NCI-H2029 treated with DMSO at 0.1 percent for 48 hours (cell line): ENCODE measurements at regions not wholly inside any gene's neighbourhood (a gene's known extent, or its start where the extent isn't known, plus 50 kb on each side); places are given as distances from the start of the nearest gene placed in this dataset.

Experiments
- DNase-seq: peaks from one replicate; lab custom pipeline; 2025; lab: John Stamatoyannopoulos, UW

DNA sequence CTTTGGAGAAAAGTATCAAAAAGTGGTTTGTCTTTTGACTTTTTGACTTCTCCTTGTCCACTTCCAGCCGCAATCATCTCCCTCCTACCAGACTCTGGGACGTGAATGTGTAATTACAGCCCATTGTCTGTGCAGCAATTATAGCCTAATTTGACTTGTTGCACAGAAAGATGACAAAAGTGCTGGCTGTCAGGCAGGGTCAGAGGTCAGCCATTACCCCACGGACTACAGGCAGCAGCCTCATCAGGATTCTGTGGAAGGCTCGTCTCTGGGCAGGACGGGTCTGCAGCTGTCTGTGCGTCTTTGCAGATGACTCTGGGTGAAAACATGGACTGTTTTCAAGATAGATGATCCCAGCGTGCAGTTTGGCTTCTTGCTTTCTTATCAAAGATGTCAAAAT is 102.2 kb upstream of the EDNRB start:
- no peak for DNase-seq

DNA sequence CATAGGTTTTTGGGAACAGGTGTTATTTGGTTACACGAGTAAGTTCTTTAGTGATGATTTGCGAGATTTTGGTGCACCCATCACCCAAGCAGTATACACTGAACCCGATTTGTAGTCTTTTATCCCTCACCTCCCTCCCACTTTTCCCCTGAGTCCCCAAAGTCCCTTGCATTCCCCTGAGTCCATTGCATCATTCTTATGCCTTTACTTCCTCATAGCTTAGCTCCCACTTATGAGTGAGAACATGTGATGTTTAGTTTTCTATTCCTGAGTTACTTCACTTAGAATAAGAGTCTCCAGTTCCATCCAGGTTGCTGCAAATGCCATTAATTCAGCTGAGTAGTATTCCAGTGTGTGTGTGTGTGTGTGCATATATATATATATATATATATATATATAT is 97.2 kb upstream of the EDNRB start:
- DNase-seq, result no peak

DNA sequence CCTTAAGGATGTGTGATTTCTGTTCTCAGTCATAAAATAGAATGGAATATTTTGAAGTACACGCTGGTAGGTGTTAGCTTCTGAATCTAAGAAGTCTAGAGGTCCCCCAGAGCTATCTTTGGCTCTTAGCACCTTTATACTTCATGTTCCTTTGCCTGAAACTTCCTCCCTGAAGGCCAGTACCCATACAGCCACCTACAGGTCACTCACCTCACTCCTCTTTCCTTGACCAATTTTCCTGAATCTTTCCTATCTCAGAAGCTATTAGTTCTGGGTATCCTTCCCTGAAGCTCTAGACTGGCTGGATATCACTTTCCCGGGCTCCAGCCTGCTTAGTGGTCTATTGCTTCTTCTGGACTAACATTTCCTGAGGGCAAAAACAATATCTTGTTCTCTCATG is 93.4 kb upstream of the EDNRB start:
- DNase-seq, result no peak

DNA sequence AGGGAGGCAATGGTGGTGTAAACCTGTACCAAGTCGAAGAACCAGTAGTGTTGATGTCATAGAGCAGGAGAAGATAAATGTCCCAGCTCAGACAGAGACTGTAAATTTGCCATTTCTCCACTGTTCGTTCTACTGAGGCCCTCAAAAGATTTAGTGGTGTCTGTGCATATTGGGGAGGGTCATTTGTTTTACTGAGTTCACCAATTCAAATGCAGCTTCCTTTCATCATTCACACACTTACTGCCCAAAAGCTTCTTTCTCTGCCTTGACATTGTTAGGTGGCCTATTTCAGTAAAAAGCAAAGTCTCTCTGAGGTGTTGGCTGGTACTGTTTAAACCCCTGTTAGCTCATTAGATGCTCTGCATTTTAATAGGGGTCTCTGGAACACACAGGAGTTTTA is 86.2 kb upstream of the EDNRB start:
- DNase-seq, result no peak

DNA sequence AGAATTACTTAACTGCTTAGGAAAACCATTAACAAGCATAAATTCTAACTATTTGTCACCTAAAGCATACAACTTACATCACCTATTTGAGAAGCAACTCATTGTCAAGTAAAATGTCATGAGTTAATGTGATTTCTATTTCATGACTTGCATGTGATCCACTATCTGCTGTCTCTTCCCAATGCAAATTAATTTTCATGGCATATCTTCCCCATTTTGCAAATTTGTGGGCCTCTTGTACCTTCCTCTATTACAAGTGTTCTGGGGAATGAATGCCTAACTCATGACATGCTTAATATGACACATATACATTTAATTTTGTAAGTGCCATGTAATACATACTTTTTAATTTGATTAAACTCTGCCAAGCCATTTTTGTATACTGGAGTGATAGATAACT is 81.1 kb upstream of the EDNRB start:
- DNase-seq, result no peak

DNA sequence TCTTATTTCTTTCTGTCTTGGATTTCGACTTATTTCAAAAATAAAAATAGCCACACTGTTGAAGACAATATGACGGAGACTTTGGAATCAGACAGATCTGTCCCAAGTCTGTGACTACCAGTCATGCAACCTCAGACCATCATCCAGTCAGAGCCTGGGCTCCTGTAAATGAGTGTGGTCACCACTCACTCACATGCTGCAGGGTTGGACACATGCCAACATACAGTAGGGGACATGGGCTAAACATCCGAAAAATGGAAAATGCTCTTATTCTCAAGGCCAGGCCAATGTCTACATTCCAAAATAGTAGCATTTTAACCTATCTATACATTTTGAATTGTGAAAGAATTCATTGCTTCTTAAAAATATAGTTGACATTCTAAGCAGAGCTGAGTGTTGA is 75.5 kb upstream of the EDNRB start:
- DNase-seq, result no peak

DNA sequence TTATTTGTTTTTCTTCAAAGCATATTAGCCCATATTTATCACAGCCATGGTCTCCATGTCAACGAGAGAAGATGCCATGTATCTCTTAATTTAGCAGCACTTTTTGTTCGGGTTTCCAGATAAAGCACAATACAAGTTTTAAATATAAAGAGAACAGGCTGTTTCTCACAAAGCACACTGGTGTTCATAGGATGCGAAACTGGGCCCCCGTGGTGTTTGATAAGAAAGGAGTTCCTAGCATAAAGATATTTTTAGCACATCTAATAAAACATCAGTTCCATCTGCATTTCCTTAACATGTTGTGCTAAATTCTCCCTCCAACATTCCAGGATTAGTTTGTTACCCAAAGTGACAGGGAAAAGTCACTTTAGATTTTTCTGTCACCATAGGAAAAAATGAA is 72.4 kb upstream of the EDNRB start:
- DNase-seq, result no peak

DNA sequence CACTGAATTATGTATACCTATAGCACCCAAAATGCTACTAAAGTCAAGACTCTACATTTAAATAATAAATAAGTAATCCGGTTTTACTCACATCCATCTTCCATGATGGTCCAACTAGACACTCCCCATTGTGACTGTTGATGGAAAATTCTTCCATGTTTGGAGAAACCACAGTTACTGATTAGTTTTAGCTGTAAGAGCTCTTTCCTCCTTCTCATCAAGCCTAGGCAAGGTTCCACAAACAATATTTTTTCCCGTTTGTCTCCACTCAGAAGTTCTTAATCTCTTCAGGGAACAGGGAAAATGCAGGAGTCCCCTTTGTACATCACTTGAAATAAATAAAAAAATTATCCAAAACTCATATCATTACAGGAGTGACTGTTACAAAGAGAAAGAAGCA is 70.7 kb upstream of the EDNRB start:
- DNase-seq, result no peak

DNA sequence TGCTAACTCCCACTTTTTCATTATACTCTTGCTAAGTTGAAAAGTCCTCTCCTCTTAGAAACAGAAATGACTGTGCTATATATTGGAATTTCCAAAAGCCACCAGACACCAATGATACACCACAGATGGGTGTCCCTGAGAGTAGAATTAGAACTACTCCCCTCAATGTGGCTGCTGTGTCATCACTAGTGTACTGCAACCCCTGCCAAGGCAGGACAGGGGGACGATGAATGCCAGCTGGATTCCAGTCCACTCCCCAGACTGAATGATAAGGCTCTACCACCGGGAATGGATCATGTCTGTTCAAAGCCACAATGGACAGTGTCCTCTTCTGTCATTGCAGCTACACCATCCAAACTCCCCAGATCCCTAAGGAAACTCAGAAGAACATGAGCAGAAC is 69.7 kb upstream of the EDNRB start:
- DNase-seq, result no peak

DNA sequence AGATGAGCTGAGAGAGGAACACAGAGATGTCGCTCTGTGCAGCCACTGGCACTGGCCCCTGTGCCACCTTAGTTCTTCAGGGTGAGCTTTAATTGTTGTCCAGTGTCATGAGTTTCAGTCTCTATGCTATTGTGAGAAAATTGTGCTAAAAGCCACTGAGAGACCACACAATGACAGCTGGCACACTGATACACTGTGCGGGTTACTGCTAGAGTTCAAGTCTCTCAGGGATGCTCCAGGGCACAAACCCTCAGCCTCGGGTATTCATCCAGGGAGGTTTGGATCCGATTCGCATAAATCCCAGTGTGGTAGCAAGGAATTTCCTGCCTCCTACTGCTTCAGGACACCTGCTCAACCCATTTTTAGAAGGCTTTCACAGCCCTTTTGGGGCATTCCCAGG is 68.1 kb upstream of the EDNRB start:
- DNase-seq, result no peak

DNA sequence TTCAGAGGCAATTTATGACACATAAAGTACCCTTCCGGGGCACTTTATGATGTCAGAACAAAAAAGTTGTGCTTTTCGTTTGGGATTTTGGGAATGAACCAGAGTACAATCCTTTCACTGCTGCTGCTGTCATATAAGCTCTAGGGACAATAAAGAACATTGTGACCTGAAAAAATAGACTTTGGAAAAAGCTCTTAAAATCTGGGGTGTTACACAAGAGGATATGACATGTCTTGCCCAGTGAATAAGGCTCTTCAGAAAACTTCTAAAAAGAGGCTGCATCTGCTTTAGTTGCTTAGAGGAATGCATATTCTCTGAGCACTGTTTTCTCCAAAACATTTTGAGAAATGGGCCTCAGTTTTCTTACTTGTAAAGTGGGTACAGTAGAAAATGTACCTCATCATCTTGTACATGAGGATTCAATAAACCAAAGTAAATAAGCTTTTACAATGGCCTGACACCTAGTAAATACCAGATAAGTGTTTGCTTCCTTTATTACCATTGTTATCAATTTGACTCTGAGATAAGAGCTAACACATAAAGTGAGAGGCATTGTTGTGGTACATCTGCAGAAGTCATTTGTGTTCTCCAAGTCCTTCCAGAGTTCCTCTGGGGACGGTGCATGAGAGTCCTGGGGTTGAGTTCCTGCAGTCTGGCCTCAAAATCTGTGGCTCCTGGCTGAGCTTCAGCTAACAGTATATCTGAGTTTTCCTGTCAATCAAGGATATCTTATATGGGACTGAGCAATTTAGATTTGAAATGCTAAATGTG is 67.4 kb upstream of the EDNRB start:
- DNase-seq, result no peak

DNA sequence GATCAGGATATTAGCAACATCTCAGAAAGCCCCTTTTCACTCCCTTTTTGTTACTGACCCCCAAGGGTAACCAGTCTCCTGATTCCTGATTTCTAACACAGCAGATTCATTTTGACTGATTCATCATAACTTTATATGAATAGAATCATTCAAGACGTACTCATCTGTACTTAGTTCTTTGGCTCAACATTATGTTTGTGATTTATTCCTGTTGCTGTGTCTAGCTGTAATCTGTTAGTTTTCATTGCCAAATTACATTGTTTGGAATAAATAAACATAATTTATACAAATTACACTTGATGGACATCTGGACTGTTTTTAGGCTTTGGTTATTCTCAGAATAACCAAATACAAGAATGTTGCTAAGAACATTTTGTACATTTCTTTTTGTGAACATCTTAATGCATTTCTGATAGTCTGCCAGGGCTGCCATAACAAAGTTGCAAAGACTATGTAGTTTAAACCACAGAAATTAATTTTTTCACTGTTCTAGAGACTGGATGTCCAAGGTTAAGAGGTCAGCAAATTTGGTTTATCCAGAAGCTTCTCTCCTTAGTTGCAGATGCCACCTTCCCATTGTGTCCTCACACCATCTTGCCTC is 62.8 kb upstream of the EDNRB start:
- no peak for DNase-seq

DNA sequence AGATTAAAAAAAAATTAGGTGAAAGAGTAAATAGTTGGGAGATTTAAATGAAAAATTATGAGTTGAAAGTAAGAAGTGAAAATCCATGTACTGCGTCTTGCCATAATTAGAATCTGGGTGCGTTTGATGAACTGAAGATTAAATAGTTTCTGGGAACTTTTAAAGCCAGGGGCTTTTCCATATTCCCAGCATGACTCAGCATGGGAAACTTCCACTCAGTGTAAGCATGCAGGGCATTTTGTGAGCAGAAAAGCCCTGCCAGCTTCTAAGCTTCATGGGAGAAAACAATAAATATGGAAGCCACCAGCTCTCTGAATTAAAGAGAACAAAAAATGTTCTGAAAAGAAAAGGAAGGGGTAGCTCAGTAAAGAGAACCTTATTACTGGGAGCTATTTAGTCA is 62.0 kb upstream of the EDNRB start:
- DNase-seq, result no peak

DNA sequence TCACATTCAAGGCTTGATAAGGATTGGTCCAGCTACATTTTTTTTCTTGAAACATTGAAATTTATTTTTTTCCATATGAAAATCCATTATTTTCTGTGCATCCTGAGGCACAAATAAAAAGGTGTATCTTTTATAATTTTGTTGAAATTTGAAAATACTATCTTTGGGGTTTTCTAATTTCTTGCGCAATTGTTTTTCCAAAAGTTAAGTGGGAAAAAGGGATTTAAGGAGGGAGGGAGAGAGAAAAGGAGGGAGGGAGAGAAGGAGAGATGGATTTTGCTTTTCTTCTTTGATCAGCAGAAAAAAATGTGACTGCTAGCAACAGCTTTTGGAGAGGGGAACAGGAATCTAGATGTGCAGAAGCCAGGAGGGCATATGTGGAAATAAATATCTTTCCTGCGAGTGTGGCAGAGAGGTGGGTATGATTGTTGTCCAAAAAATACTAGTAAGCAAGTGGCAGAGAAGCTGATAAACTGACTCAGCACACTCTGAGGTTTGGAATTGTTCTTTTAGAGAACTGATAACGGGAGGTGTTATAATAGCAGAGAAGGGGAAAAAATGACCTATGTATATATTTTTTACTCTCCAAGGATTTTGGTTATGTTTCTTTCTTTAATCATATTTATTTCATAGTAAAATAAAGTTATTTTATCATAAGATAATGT is 61.2 kb upstream of the EDNRB start:
- no peak for DNase-seq

DNA sequence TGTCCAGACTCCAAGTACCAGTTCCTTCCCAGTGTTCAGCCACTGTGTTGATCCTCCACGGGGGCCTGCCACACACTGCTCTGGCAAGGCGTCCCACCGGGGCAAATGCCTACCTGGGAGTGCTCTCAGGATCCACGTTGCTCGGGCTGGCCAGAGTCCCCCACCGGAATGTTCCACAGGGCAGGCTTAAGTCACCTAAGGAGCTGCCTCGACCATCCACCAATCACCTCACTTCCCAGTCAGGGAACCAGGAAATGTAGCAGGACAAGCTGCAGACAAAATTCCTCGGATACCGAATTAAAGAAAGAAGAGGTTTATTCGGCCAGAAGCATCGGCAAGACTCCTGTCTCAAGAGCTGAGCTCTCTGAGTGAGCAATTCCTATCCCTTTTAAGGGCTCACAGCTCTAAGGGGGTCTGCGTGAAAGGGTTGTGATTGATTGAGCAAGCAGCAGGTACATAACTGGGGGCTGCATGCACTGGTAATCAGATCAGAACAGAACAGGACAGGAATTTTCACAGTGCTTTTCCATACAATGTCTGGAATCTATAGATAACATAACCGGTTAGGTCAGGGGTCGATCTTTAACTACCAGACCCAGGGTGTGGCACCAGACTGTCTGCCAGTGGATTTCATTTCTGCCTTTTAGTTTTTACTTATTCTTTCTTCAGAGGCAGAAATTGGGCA is 56.9 kb upstream of the EDNRB start:
- no peak for DNase-seq

DNA sequence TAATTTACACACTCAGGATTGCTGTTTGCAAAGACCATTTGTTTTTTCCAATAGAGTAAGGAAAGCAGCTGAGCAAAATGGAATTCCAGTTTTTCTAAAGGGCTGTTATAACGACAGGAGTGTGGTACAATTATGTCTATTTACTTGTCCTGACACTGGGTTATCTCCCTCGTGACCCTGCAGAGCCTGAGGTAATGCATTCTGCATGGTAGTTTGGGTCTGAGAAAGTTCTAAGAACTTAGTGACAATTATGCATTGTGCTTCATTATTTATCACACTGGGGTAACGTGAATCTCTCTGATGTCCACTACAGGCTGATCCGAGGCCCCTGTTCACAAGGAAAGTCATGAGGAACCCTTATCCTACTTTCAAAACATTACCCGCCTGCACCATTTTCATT is 50.7 kb upstream of the EDNRB start:
- no peak for DNase-seq
